Panc1 (cell line): ENCODE measurements at regions not wholly inside any gene's neighbourhood (a gene's known extent, or its start where the extent isn't known, plus 50 kb on each side); places are given as distances from the start of the nearest gene placed in this dataset.

Experiments
- POLR2AphosphoS5 ChIP-seq: IDR thresholded peaks from 2 replicates; pipeline ENCODE4 v1.6.1; 2012; ENCODE audit warnings: mild to moderate bottlenecking, low read depth, low read length, moderate library complexity
- REST ChIP-seq, 2 experiments: IDR thresholded peaks; 2 replicates each; pipeline ENCODE4 v1.6.1; 2011 to 2012; ENCODE audit warnings: low read depth in 2 of 2, control low read depth in 1 of 2, low read length in 1 of 2, mild to moderate bottlenecking in 1 of 2, moderate library complexity in 1 of 2; ENCODE audit not compliant: insufficient read depth in 1 of 2

- TF ChIP-seq REST (IDR thresholded peaks at IDR 0.05; ENCODE audit: insufficient read depth in 1 of 2, low read depth in 2 of 2, low read length in 1 of 2) (no peak), POLR2AphosphoS5 (no peak)
These were observed 197.6 kb upstream of the INHBA start for GRCh38 chr7:41900532-41900931.
